Activated naive CD4-positive, alpha-beta T cell treated with anti-CD3 and anti-CD28 coated beads, Interleukin-2, amount 50 U/mL, for 72 hours (primary cell): ENCODE measurements at regions not wholly inside any gene's neighbourhood (a gene's known extent, or its start where the extent isn't known, plus 50 kb on each side); places are given as distances from the start of the nearest gene placed in this dataset.
"Not testable (repeated sequence)": the region's sequence is repeated elsewhere in the genome, so short reads cannot be mapped to it uniquely, and the experiment has no call there.

Experiments used
- ATAC-seq, 2 donors: fragments of 150-1000 bp; cut with Tn5 transposase; 2 replicates each; pipeline ENCODE4 v1.10.0; 2021; ENCODE audit warnings: mild to moderate bottlenecking in 2 of 2, moderate library complexity in 2 of 2
- DNase-seq, 2 donors: peaks; one replicate each; pipeline ENCODE4 v3.0.0; 2021 to 2022; ENCODE audit warnings: low spot score in 2 of 2
- H3K27ac Mint-ChIP-seq, 2 donors: one replicate each; pipeline ENCODE4 v1.8.0; 2022; ENCODE audit warnings: mild to moderate bottlenecking in 2 of 2, mixed read lengths in 2 of 2
- H3K36me3 Mint-ChIP-seq, 2 donors: one replicate each; pipeline ENCODE4 v1.8.0; 2022; ENCODE audit warnings: mixed read lengths in 2 of 2
- H3K9me3 Mint-ChIP-seq, 2 donors: one replicate each; pipeline ENCODE4 v1.8.0; 2022; ENCODE audit warnings: mixed read lengths in 2 of 2

- ATAC-seq: peak in 1 of 2 donors; percentile 30
- Mint-ChIP-seq H3K9me3 (no peaks in the 10 kb centered on the region), H3K27ac (no peak overlapping the region), H3K36me3 (no peaks in the 10 kb centered on the region)
- DNase-seq: no peak
These were observed 165.5 kb upstream of the KCNJ6 start for GRCh38 chr21:38081708-38082107.

GRCh38 chr21:38082936-38083485 lies 166.8 kb upstream of the KCNJ6 start:
- Mint-ChIP-seq H3K27ac (no peak overlapping the region), H3K36me3 (no peaks in the 10 kb centered on the region), H3K9me3 (no peaks in the 10 kb centered on the region)
- DNase-seq (no peak), ATAC-seq (no peak)

DNA sequence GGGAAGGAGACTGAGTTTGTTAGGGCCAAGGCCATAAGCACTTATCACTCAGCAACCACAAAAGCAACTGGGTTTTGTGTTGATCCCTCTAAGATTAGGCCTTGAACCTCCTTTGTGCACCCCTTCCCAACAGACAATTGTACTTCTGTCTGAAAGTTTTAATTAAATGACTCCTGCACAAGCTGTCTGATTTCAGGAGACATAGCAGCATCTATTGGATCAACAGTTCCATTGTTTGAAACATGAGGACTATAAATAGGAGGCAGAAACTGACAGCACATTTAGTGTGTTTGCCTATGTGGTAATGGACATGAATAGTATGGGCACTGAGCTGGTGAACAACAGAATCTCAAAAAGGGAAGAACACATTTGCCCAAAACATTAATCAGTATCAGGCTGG lies 167.3 kb upstream of the KCNJ6 start:
- DNase-seq (no peak), ATAC-seq (no peak)
- Mint-ChIP-seq H3K27ac (no peak overlapping the region), H3K36me3 (no peaks in the 10 kb centered on the region), H3K9me3 (no peaks in the 10 kb centered on the region)

DNA sequence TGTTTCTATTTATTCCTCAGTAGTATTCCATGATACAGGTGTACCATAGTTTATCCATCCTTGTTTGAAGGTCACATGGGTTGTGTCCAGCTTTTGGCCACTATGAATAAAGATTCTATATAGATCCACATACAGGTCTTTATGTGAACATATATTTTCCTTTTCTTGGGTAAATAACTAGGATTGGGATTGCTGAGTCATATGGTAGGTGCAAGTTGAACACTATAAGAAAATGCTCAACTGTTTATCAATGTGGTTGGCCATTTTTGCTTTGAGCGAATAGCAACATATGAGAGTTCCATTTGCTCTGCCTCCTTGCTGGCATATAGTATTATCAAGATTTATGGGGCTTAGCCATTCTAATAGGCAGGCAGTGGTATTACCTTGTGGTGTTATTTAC lies 170.2 kb upstream of the KCNJ15 start:
- no peaks in the 10 kb centered on the region for H3K9me3 Mint-ChIP-seq
- H3K27ac Mint-ChIP-seq: no peak overlapping the region
- H3K36me3 Mint-ChIP-seq: no peaks in the 10 kb centered on the region
- DNase-seq: no peak
- ATAC-seq: no peak

- Mint-ChIP-seq H3K27ac (no peak overlapping the region), H3K9me3 (no peaks in the 10 kb centered on the region), H3K36me3 (no peaks in the 10 kb centered on the region)
- DNase-seq (no peak), ATAC-seq (no peak)
These were observed 167.7 kb upstream of the KCNJ15 start for GRCh38 chr21:38088916-38089762.

- DNase-seq: no peak
- Mint-ChIP-seq H3K36me3 (no peaks in the 10 kb centered on the region), H3K9me3 (no peaks in the 10 kb centered on the region), H3K27ac (no peak overlapping the region)
- no peak for ATAC-seq
These were observed 167.1 kb upstream of the KCNJ15 start for GRCh38 chr21:38089763-38090046.

GRCh38 chr21:38091061-38091460 lies 165.7 kb upstream of the KCNJ15 start:
- DNase-seq, H3K27ac Mint-ChIP-seq, ATAC-seq, H3K9me3 Mint-ChIP-seq, H3K36me3 Mint-ChIP-seq: not testable (repeated sequence)

DNA sequence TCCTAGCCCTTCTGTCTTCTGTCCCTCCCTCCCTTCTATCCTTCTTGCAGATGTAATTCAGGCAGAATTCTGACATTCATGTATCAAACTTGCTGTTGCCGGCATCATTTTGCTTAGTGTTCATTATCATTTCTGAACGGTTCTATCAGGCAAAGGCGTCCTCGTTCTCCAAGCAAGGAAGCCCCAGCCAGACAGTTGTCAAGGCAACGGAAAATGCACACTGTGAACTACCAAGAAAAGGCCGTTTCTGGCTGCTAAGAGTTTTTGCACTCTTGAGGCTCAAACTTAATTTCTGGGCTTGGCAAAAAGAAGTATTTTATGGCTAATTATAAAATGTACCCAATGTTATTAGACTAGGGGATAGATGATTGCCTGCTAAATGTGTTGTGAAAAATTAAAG lies 164.7 kb upstream of the KCNJ15 start:
- ATAC-seq: no peak
- DNase-seq: no peak
- peaks cover 2% of the 10 kb centered on the region in 2 donors for H3K9me3 Mint-ChIP-seq
- no peak overlapping the region for H3K27ac Mint-ChIP-seq
- H3K36me3 Mint-ChIP-seq: no peaks in the 10 kb centered on the region

DNA sequence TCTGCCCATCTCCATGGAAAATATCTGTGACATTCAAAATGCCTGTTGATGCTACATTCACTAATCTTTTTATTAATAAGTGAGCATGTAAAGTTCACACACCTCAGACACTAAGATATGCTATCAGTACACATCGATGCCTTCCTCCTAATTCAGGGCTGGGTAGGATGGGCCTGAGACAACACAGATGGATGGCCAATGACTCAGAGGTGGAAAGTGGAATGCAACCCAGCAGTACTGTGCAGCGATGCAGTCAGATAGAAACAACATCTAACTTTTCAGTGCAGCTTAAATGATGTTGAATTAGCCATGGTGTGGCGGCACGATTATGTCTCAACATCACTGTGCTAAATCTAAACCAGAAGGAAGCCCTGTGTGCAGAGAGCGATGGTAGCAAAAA lies 161.6 kb upstream of the KCNJ15 start:
- DNase-seq (no peak), ATAC-seq (no peak)
- no peak overlapping the region for H3K27ac Mint-ChIP-seq
- H3K9me3 Mint-ChIP-seq: peaks cover 5 to 9% of the 10 kb centered on the region in 2 donors
- H3K36me3 Mint-ChIP-seq: no peaks in the 10 kb centered on the region

- H3K9me3 Mint-ChIP-seq: peaks cover 5 to 9% of the 10 kb centered on the region in 2 donors
- no peak for DNase-seq
- H3K27ac Mint-ChIP-seq: no peak overlapping the region
- H3K36me3 Mint-ChIP-seq: no peaks in the 10 kb centered on the region
- no peak for ATAC-seq
These were observed 159.0 kb upstream of the KCNJ15 start for GRCh38 chr21:38097789-38098188.

- no peak for DNase-seq
- Mint-ChIP-seq H3K36me3 (no peaks in the 10 kb centered on the region), H3K9me3 (peaks cover 4 to 6% of the 10 kb centered on the region in 2 donors), H3K27ac (no peak overlapping the region)
- no peak for ATAC-seq
These were observed 144.5 kb upstream of the KCNJ15 start for GRCh38 chr21:38112219-38112789.

- Mint-ChIP-seq H3K9me3 (peaks cover 4 to 6% of the 10 kb centered on the region in 2 donors), H3K27ac (peak overlapping the region in 1 of 2 donors; percentile 34), H3K36me3 (no peaks in the 10 kb centered on the region)
- DNase-seq (no peak), ATAC-seq (no peak)
These were observed 142.0 kb upstream of the KCNJ15 start for GRCh38 chr21:38114717-38115333.

GRCh38 chr21:38115870-38116269 lies 140.9 kb upstream of the KCNJ15 start:
- no peaks in the 10 kb centered on the region for H3K36me3 Mint-ChIP-seq
- peaks cover 4 to 6% of the 10 kb centered on the region in 2 donors for H3K9me3 Mint-ChIP-seq
- no peak for ATAC-seq
- no peak for DNase-seq
- no peak overlapping the region for H3K27ac Mint-ChIP-seq

DNA sequence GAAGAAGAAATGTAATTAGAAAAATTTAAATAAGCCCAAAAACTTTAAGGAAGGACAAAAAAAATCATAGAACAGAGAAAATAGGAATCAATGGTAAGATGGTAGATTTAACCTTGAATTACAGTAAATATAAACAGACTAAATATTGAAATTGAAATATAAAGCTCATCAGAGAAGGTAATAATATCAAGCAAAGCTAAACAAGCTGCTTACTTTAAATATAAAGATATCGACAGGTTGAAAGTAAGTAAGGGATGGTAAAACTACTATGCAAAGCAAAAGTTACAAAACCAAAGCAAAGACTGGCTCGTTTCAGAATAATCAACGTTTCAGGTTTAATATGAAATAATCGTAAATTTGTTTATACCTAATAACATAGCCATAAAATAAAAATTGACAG lies 137.0 kb upstream of the KCNJ15 start:
- ATAC-seq (no peak), DNase-seq (no peak)
- Mint-ChIP-seq H3K36me3 (no peaks in the 10 kb centered on the region), H3K27ac (no peak overlapping the region), H3K9me3 (peaks cover 0 to 4% of the 10 kb centered on the region in 2 donors)

DNA sequence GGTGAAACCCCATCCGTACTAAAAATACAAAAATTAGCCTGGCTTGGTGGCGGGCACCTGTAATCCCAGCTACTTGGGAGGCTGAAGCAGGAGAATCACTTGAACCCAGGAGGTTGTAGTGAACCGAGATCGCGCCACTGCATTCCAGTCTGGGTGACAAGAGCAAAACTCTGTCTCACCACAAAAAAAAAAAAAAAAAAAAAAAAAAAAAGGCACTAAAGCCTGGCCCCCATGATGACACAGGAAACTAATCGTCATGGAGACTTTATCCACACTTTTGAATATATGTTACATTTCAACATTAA lies 136.2 kb upstream of the KCNJ15 start:
- not testable (repeated sequence) for DNase-seq, ATAC-seq, H3K9me3 Mint-ChIP-seq, H3K36me3 Mint-ChIP-seq, H3K27ac Mint-ChIP-seq

- Mint-ChIP-seq H3K27ac (no peak overlapping the region), H3K9me3 (no peaks in the 10 kb centered on the region), H3K36me3 (no peaks in the 10 kb centered on the region)
- DNase-seq (no peak), ATAC-seq (no peak)
These were observed 135.6 kb upstream of the KCNJ15 start for GRCh38 chr21:38120984-38121855.
